ENCODE measurements at regions not wholly inside any gene's neighbourhood (a gene's known extent, or its start where the extent isn't known, plus 50 kb on each side); places are given as distances from the start of the nearest gene placed in this dataset.

DNA sequence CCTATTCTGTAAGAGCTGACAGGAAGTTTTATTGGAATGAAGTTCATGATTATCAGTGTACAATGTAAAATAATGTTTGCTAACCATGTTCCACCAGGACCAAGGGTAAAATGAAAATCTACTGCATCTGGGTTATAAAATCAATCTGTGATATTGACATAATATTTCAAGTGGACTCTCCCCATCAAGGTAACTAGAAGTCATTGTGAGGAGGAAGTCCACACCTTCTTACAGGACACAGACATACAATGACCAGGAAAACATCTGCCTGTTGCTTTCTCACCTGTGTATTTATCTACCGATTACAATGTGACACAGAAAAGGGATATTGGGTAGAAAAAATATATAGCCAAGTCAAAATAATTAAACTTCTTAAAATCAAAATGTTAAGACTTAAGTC, 140.7 kb upstream of the RFC3 start:
- Mint-ChIP-seq H3K36me3 (ENCODE audit: insufficient read depth in 1 of 3, low read depth in 3 of 3) (peaks cover 4 to 8% (median 4%) of the 10 kb centered on the region in 3 experiments; a peak in 4 of 7 replicates), H3K27ac (no peak overlapping the region), H3K27me3 (ENCODE audit: low read depth) (no peaks in the 10 kb centered on the region; the same call in 1 of the 2 replicates), H3K4me1 (peaks cover 17 to 22% of the 10 kb centered on the region in 2 experiments), H3K4me3 (no peak overlapping the region), H3K9me3 (peaks cover 4 to 8% of the 10 kb centered on the region in 2 experiments; a peak in 3 of 5 replicates)
- H2BK5ac ChIP-seq (ENCODE audit: insufficient read length, low read length), result no peak overlapping the region
- no peak for DNase-seq
- no peaks in the 10 kb centered on the region for H3K23me2 ChIP-seq (ENCODE audit: insufficient read length, low read depth, low read length, poor library complexity, severe bottlenecking)
- no peak overlapping the region for H3K18ac ChIP-seq (ENCODE audit: insufficient read length, low read depth, low read length)
- no peak overlapping the region for H2AFZ ChIP-seq (ENCODE audit: low read length)
- no peaks in the 10 kb centered on the region for H3K4me1 ChIP-seq (ENCODE audit: insufficient read depth, low read length)
- WGBS (ENCODE audit: extremely low coverage, insufficient read length, low lambda C conversion rate), result no CpG with 5 or more reads among the region's 1 CpG
- no peak overlapping the region for H3K4me2 ChIP-seq (ENCODE audit: insufficient read depth, insufficient read length, low read length)
- no peak overlapping the region for H4K8ac ChIP-seq (replicated peaks; ENCODE audit: insufficient read length, low read depth, low read length)
- H4K5ac ChIP-seq (ENCODE audit: insufficient read length, low read depth, low read length), result no peak overlapping the region
- no peaks in the 10 kb centered on the region for H3K79me1 ChIP-seq (ENCODE audit: insufficient read depth, low read depth, low read length, poor library complexity, severe bottlenecking)
- no peak overlapping the region for H3K56ac ChIP-seq (ENCODE audit: insufficient read length, low read depth, low read length)
- H3T11ph ChIP-seq (ENCODE audit: low read length), result no peak overlapping the region
- no peak overlapping the region for H2BK15ac ChIP-seq (ENCODE audit: low read depth, low read length)
- no peak overlapping the region for H3K4ac ChIP-seq (ENCODE audit: low read depth, low read length)
- H2AK5ac ChIP-seq (ENCODE audit: insufficient read length, low read length), result no peak overlapping the region
- no peak overlapping the region for H2BK20ac ChIP-seq (ENCODE audit: low read depth, low read length, poor library complexity, severe bottlenecking)
- H3K14ac ChIP-seq (ENCODE audit: insufficient read depth, low read length), result no peak overlapping the region
- no peak overlapping the region for H3K27ac ChIP-seq (ENCODE audit: insufficient read length, low read depth, low read length)
- no peaks in the 10 kb centered on the region for H4K20me1 ChIP-seq (ENCODE audit: control insufficient read depth, insufficient read depth, insufficient read length)
- H3K27me3 ChIP-seq (ENCODE audit: insufficient read depth, low read length), result no peaks in the 10 kb centered on the region
- no peaks in the 10 kb centered on the region for H3K79me2 ChIP-seq (ENCODE audit: insufficient read depth, low read length)
- no peak overlapping the region for H2BK120ac ChIP-seq (ENCODE audit: low read depth, low read length, poor library complexity, severe bottlenecking)
- H4K91ac ChIP-seq (ENCODE audit: insufficient read length, low read depth, low read length), result no peak overlapping the region
- H3K23ac ChIP-seq (ENCODE audit: insufficient read length, low read depth, low read length), result no peak overlapping the region
- no peak overlapping the region for H2BK12ac ChIP-seq (ENCODE audit: insufficient read length, low read depth, low read length)
- no peaks in the 10 kb centered on the region for H3K9me3 ChIP-seq (ENCODE audit: control insufficient read depth, low read depth, low read length)
- TF ChIP-seq, protein P1, sequence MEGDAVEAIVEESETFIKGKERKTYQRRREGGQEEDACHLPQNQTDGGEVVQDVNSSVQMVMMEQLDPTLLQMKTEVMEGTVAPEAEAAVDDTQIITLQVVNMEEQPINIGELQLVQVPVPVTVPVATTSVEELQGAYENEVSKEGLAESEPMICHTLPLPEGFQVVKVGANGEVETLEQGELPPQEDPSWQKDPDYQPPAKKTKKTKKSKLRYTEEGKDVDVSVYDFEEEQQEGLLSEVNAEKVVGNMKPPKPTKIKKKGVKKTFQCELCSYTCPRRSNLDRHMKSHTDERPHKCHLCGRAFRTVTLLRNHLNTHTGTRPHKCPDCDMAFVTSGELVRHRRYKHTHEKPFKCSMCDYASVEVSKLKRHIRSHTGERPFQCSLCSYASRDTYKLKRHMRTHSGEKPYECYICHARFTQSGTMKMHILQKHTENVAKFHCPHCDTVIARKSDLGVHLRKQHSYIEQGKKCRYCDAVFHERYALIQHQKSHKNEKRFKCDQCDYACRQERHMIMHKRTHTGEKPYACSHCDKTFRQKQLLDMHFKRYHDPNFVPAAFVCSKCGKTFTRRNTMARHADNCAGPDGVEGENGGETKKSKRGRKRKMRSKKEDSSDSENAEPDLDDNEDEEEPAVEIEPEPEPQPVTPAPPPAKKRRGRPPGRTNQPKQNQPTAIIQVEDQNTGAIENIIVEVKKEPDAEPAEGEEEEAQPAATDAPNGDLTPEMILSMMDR (conservative IDR thresholded peaks at IDR 0.05), result no peak
- no peak overlapping the region for H3K9ac ChIP-seq (ENCODE audit: extremely low read depth, insufficient read length, low read length)
